SU-DHL-6 (cell line): ENCODE measurements at regions not wholly inside any gene's neighbourhood (a gene's known extent, or its start where the extent isn't known, plus 50 kb on each side); places are given as distances from the start of the nearest gene placed in this dataset.

ENCODE experiments used
- H2AFZ ChIP-seq: fragments of 200-600 bp; sonication (generic); 2 replicates; pipeline ENCODE4 v1.6.1; 2014; ENCODE audit warnings: low read depth, mild to moderate bottlenecking, moderate library complexity, mixed read lengths, antibody characterized with exemption, low read length; ENCODE audit not compliant: severe bottlenecking
- H3F3A ChIP-seq: fragments of 200-600 bp; shearing (Covaris generic); 2 replicates; pipeline ENCODE4 v1.6.0; 2016; ENCODE audit warnings: antibody characterized with exemption, mild to moderate bottlenecking; ENCODE audit not compliant: insufficient read depth
- H3K27ac ChIP-seq: fragments of 200-600 bp; sonication (generic); 2 replicates; pipeline ENCODE4 v1.5.1; 2016; ENCODE audit warnings: low read depth, mild to moderate bottlenecking, low read length, moderate library complexity, mixed read lengths
- H3K27me3 ChIP-seq: fragments of 200-600 bp; sonication (generic), shearing (Covaris generic); 2 replicates; pipeline ENCODE4 v1.6.0; 2014; ENCODE audit warnings: mild to moderate bottlenecking, low read length
- H3K36me3 ChIP-seq: fragments of 200-600 bp; sonication (generic); 2 replicates; pipeline ENCODE4 v1.6.1; 2014; ENCODE audit warnings: mild to moderate bottlenecking, low read length, mixed read lengths
- H3K4me2 ChIP-seq: fragments of 300-600, 200-600 bp; shearing (Covaris generic), sonication (generic); 2 replicates; pipeline ENCODE4 v1.6.0; 2014; ENCODE audit warnings: low read length, low read depth, mild to moderate bottlenecking; ENCODE audit not compliant: poor library complexity, severe bottlenecking
- H3K4me3 ChIP-seq: fragments of 200-600 bp; sonication (generic); 2 replicates; pipeline ENCODE4 v1.5.1; 2014; ENCODE audit warnings: antibody characterized with exemption, low read length, mild to moderate bottlenecking, mixed read lengths; ENCODE audit not compliant: insufficient read depth, poor library complexity, severe bottlenecking
- H3K79me2 ChIP-seq: fragments of 200-600 bp; sonication (generic); 2 replicates; pipeline ENCODE4 v1.6.1; 2014; ENCODE audit warnings: mild to moderate bottlenecking, low read length, moderate library complexity; ENCODE audit not compliant: insufficient read depth
- H3K9ac ChIP-seq: fragments of 200-600 bp; sonication (generic); 2 replicates; pipeline ENCODE4 v1.7.0; 2014; ENCODE audit warnings: mild to moderate bottlenecking, low read length
- H3K9me2 ChIP-seq: fragments of 200-600 bp; sonication (generic); replicated peaks from 2 replicates; pipeline ENCODE4 v1.6.1; 2014; ENCODE audit warnings: low read length; ENCODE audit not compliant: insufficient read depth
- H3K9me3 ChIP-seq: fragments of 200-600 bp; sonication (generic); 2 replicates; pipeline ENCODE4 v1.6.1; 2014; ENCODE audit warnings: low read length, mixed read lengths; ENCODE audit not compliant: insufficient read depth
- H4K20me1 ChIP-seq: fragments of 200-600 bp; sonication (generic); 2 replicates; pipeline ENCODE4 v1.6.1; 2014; ENCODE audit warnings: low read depth, mild to moderate bottlenecking, antibody characterized with exemption, low read length, moderate library complexity, mixed read lengths
- EZH2phosphoT487 ChIP-seq: fragments of 200-600 bp; sonication (generic), shearing (Covaris generic); conservative IDR thresholded peaks from 2 replicates; pipeline ENCODE4 v1.6.1; 2018; ENCODE audit warnings: mild to moderate bottlenecking, antibody characterized with exemption, low read length, moderate library complexity, mixed read lengths
- TF ChIP-seq, protein P1 (sequence below): fragments of 200-600 bp; sonication (generic); IDR thresholded peaks from one replicate; pipeline ENCODE4 v1.5.1; 2017; ENCODE audit warnings: antibody characterized with exemption, mild to moderate bottlenecking, low read length, moderate library complexity; ENCODE audit not compliant: insufficient read depth, poor library complexity, severe bottlenecking

DNA sequence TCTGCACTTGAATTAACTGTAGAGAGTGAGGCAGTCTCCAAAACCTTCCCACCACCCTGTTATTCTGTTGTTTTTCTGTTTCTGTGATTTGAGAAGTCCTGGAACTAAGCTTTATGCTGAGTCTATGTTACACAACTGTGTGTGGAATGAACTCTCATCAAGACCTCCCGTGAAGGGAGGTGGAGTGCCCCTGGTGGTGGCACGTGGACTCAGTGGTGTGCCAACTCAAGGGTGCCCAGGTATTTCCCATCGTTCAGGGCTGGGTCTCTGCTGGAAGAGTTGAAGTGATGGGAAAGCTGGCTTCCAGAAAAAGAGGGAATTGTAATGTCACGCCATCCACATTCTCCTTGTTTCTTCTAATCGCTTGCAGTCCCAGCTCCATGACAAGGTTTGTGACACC, 374.2 kb downstream of the SMOC2 start:
- Histone ChIP-seq H3K9me3 (no peaks in the 10 kb centered on the region), H3K27me3 (no peaks in the 10 kb centered on the region), H4K20me1 (no peaks in the 10 kb centered on the region), H3K9ac (no peak overlapping the region), H3F3A (no peaks in the 10 kb centered on the region), H3K36me3 (no peaks in the 10 kb centered on the region), H3K4me2 (no peak overlapping the region), H3K27ac (no peak overlapping the region), H2AFZ (no peak overlapping the region), H3K9me2 (0 out of 2 replicates have a peak, but pooled peaks cover 3% of the 10 kb centered on the region), H3K79me2 (no peaks in the 10 kb centered on the region), H3K4me3 (no peak overlapping the region)
- TF ChIP-seq EZH2phosphoT487: no peak
- TF ChIP-seq, protein P1, sequence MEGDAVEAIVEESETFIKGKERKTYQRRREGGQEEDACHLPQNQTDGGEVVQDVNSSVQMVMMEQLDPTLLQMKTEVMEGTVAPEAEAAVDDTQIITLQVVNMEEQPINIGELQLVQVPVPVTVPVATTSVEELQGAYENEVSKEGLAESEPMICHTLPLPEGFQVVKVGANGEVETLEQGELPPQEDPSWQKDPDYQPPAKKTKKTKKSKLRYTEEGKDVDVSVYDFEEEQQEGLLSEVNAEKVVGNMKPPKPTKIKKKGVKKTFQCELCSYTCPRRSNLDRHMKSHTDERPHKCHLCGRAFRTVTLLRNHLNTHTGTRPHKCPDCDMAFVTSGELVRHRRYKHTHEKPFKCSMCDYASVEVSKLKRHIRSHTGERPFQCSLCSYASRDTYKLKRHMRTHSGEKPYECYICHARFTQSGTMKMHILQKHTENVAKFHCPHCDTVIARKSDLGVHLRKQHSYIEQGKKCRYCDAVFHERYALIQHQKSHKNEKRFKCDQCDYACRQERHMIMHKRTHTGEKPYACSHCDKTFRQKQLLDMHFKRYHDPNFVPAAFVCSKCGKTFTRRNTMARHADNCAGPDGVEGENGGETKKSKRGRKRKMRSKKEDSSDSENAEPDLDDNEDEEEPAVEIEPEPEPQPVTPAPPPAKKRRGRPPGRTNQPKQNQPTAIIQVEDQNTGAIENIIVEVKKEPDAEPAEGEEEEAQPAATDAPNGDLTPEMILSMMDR: no peak

DNA sequence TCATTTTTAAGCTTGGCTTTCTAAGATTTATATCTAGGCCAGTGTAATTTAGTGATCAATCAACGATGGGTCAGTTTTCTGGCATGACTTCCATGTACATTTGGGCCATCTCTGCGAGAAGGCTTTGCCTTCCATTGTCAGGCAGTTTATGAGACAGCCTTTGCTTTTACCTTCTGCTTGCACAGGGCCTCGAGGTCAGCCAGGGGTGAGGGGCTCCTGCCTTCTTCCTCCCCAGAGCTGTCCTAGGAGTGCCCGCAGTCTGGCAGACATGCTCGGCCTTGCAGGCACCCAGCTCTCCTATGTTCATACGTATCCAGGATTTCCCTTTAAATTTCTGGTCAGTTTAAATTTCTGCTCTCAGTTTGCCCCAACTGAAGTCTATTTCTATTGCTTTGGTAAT, 367.2 kb downstream of the SMOC2 start:
- H3F3A ChIP-seq: no peaks in the 10 kb centered on the region
- H3K9me3 ChIP-seq: no peaks in the 10 kb centered on the region
- H3K27ac ChIP-seq: no peak overlapping the region
- H3K4me2 ChIP-seq: no peak overlapping the region
- no peak overlapping the region for H2AFZ ChIP-seq
- no peak overlapping the region for H3K9ac ChIP-seq
- H3K36me3 ChIP-seq: no peaks in the 10 kb centered on the region
- no peak overlapping the region for H3K4me3 ChIP-seq
- no peaks in the 10 kb centered on the region for H3K27me3 ChIP-seq
- TF ChIP-seq, protein P1: no peak
- TF ChIP-seq EZH2phosphoT487: no peak
- no peaks in the 10 kb centered on the region for H3K79me2 ChIP-seq
- H3K9me2 ChIP-seq: 0 out of 2 replicates have a peak, but pooled peaks cover 3% of the 10 kb centered on the region
- H4K20me1 ChIP-seq: no peaks in the 10 kb centered on the region

DNA sequence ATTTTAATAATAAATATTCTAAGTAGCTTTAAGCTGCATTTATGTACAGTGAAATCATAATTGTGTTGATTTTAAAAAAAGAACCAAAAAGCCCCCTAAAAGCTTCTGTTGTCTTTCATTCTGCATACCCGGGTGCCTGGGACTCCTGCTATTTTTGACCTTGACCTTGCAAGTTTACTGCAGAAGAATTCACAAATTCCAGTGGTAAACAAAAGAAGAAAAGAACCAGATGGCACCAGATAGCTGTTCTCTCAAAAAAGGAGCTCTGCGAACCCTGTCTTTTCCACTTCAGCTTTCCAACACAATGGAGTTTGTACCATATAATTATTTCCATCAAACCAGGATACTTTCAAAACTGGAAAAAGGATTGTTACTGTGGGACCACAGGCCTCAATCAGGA, 363.3 kb downstream of the SMOC2 start:
- Histone ChIP-seq H4K20me1 (no peaks in the 10 kb centered on the region), H3F3A (no peaks in the 10 kb centered on the region), H3K79me2 (no peaks in the 10 kb centered on the region), H3K36me3 (no peaks in the 10 kb centered on the region), H3K27me3 (no peaks in the 10 kb centered on the region), H3K27ac (no peak overlapping the region), H3K9me2 (no peaks in the 10 kb centered on the region), H3K9ac (no peak overlapping the region), H3K4me2 (no peak overlapping the region), H2AFZ (no peak overlapping the region), H3K4me3 (no peak overlapping the region), H3K9me3 (no peaks in the 10 kb centered on the region)
- no peak for TF ChIP-seq EZH2phosphoT487
- TF ChIP-seq, protein P1: no peak

DNA sequence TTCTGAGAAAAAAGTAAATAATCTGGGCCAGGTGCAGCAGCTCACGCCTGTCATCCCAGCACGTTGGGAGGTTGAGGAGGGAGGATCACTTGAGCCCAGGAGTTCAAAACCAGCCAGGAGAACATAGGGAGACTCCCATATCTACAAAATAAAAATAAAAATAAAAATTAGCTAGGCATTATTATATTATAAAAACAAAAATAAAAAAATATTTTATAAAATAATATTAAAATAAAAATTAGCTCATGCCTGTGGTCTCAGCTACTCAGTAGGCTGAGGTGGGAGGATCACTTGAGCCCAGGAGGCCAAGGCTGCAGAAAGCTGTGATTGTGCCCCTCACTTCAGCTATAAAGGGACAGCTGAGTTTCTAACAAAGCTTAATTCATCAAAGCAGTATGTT, 362.9 kb downstream of the SMOC2 start:
- Histone ChIP-seq H3K36me3 (no peaks in the 10 kb centered on the region), H3K9me3 (no peaks in the 10 kb centered on the region), H2AFZ (no peak overlapping the region), H4K20me1 (no peaks in the 10 kb centered on the region), H3K9ac (no peak overlapping the region), H3K27me3 (no peaks in the 10 kb centered on the region), H3K79me2 (no peaks in the 10 kb centered on the region), H3K9me2 (no peaks in the 10 kb centered on the region), H3K4me3 (no peak overlapping the region), H3K4me2 (no peak overlapping the region), H3K27ac (no peak overlapping the region), H3F3A (no peaks in the 10 kb centered on the region)
- TF ChIP-seq, protein P1: no peak
- TF ChIP-seq EZH2phosphoT487: no peak
